ENCODE measurements at regions not wholly inside any gene's neighbourhood (a gene's known extent, or its start where the extent isn't known, plus 50 kb on each side); places are given as distances from the start of the nearest gene placed in this dataset.

DNA sequence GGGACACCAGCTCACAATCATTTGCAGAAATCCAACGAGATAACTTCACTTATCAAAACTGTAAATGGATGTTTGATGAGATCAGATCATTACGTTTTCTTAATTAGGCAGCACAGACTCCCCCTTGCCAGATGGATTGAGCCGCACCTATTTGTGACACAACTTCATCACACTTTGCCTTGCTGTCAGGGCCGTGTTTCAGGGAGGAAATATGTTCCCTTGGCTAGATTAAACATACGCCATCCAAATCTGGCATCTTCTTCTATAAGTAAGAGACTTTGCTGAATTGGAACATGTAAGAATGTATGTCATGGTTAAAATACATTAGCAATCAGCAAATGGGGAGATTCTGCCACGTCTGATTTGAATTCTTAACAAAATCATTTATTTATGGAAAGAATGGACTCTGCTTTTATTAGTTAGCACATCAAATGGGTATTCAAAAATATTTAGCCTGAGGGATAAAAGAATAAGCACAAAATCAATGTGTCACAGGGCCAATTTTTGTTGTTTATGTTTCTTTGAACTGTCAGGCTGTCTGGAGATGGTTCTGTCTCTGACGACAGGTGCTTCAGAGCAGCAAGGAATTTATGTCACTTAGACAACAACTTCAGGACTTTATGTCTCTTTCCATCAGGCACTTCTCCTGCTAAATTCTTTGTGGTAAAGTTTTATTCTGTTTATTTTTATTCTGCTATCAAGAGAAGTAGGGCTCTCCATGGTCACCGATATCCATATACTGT lies 326.1 kb upstream of the NCAM1 start:
- CTCF ChIA-PET = no interaction called here
- peaks cover 24% of the 10 kb centered on the region for H3K9me3 Mint-ChIP-seq
- DNase-seq (ENCODE audit: low spot score) = no peak
- H3K27ac Mint-ChIP-seq = no peak overlapping the region
- H3K36me3 Mint-ChIP-seq = peaks cover 16% of the 10 kb centered on the region
- H3K4me1 Mint-ChIP-seq = peaks cover 31% of the 10 kb centered on the region
- POLR2A ChIA-PET = no interaction called here
- no peak for TF ChIP-seq ELF4 (CRISPR knock-in tag; IDR thresholded peaks at IDR 0.05; ENCODE audit: low read depth)
- no peak for TF ChIP-seq ZNF317 (CRISPR knock-in tag; IDR thresholded peaks at IDR 0.05; ENCODE audit: borderline replicate concordance, low read depth)
- TF ChIP-seq HMGA2 (CRISPR knock-in tag; IDR thresholded peaks at IDR 0.05) = no peak
- TF ChIP-seq, protein P1, sequence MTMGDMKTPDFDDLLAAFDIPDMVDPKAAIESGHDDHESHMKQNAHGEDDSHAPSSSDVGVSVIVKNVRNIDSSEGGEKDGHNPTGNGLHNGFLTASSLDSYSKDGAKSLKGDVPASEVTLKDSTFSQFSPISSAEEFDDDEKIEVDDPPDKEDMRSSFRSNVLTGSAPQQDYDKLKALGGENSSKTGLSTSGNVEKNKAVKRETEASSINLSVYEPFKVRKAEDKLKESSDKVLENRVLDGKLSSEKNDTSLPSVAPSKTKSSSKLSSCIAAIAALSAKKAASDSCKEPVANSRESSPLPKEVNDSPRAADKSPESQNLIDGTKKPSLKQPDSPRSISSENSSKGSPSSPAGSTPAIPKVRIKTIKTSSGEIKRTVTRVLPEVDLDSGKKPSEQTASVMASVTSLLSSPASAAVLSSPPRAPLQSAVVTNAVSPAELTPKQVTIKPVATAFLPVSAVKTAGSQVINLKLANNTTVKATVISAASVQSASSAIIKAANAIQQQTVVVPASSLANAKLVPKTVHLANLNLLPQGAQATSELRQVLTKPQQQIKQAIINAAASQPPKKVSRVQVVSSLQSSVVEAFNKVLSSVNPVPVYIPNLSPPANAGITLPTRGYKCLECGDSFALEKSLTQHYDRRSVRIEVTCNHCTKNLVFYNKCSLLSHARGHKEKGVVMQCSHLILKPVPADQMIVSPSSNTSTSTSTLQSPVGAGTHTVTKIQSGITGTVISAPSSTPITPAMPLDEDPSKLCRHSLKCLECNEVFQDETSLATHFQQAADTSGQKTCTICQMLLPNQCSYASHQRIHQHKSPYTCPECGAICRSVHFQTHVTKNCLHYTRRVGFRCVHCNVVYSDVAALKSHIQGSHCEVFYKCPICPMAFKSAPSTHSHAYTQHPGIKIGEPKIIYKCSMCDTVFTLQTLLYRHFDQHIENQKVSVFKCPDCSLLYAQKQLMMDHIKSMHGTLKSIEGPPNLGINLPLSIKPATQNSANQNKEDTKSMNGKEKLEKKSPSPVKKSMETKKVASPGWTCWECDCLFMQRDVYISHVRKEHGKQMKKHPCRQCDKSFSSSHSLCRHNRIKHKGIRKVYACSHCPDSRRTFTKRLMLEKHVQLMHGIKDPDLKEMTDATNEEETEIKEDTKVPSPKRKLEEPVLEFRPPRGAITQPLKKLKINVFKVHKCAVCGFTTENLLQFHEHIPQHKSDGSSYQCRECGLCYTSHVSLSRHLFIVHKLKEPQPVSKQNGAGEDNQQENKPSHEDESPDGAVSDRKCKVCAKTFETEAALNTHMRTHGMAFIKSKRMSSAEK (CRISPR knock-in tag; IDR thresholded peaks at IDR 0.05; ENCODE audit: borderline replicate concordance) = no peak
- TF ChIP-seq, protein P2, sequence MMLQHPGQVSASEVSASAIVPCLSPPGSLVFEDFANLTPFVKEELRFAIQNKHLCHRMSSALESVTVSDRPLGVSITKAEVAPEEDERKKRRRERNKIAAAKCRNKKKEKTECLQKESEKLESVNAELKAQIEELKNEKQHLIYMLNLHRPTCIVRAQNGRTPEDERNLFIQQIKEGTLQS (CRISPR knock-in tag; conservative IDR thresholded peaks at IDR 0.05) = no peak
- no peak for TF ChIP-seq SP1 (CRISPR knock-in tag; conservative IDR thresholded peaks at IDR 0.05)
- TF ChIP-seq, protein P3, sequence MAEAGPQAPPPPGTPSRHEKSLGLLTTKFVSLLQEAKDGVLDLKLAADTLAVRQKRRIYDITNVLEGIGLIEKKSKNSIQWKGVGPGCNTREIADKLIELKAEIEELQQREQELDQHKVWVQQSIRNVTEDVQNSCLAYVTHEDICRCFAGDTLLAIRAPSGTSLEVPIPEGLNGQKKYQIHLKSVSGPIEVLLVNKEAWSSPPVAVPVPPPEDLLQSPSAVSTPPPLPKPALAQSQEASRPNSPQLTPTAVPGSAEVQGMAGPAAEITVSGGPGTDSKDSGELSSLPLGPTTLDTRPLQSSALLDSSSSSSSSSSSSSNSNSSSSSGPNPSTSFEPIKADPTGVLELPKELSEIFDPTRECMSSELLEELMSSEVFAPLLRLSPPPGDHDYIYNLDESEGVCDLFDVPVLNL (CRISPR knock-in tag; IDR thresholded peaks at IDR 0.05; ENCODE audit: borderline replicate concordance, low read depth) = no peak
- TF ChIP-seq, protein P4, sequence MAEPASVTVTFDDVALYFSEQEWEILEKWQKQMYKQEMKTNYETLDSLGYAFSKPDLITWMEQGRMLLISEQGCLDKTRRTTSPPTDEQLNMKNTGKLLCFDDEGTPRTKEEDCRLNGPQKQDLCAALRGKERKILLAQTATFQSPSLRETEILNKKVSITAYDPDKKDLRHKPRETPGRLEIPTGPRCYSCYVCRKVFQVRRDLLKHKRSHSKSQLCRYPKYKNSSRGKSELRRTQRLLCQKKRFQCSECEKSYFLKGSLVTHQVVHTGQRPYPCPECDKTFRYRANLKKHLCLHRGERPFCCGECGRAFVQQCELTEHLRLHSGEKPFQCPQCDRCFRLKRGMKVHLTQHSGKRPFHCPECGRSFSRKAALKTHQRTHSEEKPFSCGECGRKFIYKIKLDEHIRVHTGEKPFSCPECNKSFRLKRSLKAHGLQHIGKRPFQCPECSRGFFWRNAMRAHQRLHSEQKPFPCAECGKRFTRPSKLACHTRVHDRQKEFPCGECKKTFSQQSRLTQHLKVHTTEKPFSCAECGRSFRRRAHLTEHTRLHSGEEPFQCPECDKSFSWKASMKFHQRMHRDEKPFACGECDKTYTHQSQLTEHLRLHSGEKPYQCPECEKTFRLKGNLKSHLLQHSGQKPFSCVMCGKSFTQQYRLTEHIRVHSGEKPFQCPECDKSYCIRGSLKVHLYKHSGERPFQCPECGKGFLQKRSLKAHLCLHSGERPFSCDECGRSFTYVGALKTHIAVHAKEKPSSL (CRISPR knock-in tag; conservative IDR thresholded peaks at IDR 0.05) = no peak
- ATAC-seq = no peak
- H3K4me3 Mint-ChIP-seq = no peak overlapping the region
- no peaks in the 10 kb centered on the region for H3K27me3 Mint-ChIP-seq (ENCODE audit: low read depth)

DNA sequence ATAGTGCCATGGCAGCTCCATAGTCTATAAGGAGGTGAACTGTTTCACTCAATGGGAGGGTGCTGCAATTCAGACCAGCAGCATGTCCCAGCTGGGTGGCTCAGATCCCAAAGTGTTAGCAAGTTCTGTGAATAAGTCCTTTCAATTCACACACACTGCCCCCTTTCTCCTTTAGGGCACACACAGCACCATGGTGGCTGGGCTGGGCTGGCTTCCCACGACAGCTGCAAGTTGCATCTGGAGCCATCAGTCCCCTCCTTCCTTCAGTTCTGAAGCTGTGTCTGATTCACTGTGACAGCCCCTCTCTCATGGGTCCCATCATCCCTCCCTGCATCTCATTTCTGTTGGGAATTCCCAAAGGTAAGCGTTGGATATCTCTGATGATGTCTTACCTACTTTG lies 324.1 kb upstream of the NCAM1 start:
- peaks cover 31% of the 10 kb centered on the region for H3K4me1 Mint-ChIP-seq
- CTCF ChIA-PET = interaction anchor here (1.2 kb wide), 1 partner anchor 49 kb away, joined by 3 read pairs; no protein-coding TSS in a partner anchor
- H3K4me3 Mint-ChIP-seq = no peak overlapping the region
- H3K36me3 Mint-ChIP-seq = peaks cover 25% of the 10 kb centered on the region
- no peaks in the 10 kb centered on the region for H3K27me3 Mint-ChIP-seq (ENCODE audit: low read depth)
- H3K9me3 Mint-ChIP-seq = peaks cover 42% of the 10 kb centered on the region
- POLR2A ChIA-PET = no interaction called here
- ATAC-seq (no peak), DNase-seq (ENCODE audit: low spot score) (no peak)
- H3K27ac Mint-ChIP-seq = no peak overlapping the region
- TF ChIP-seq FOXK1 (CRISPR knock-in tag; IDR thresholded peaks at IDR 0.05) = no peak
- no peak for TF ChIP-seq CREB1 (CRISPR knock-in tag; IDR thresholded peaks at IDR 0.05)
- no peak for TF ChIP-seq JAZF1 (CRISPR knock-in tag; IDR thresholded peaks at IDR 0.05)
- TF ChIP-seq ZNF232 (CRISPR knock-in tag; IDR thresholded peaks at IDR 0.05) = no peak
- TF ChIP-seq ETV6 (CRISPR knock-in tag; IDR thresholded peaks at IDR 0.05) = no peak
- TF ChIP-seq, protein P5, sequence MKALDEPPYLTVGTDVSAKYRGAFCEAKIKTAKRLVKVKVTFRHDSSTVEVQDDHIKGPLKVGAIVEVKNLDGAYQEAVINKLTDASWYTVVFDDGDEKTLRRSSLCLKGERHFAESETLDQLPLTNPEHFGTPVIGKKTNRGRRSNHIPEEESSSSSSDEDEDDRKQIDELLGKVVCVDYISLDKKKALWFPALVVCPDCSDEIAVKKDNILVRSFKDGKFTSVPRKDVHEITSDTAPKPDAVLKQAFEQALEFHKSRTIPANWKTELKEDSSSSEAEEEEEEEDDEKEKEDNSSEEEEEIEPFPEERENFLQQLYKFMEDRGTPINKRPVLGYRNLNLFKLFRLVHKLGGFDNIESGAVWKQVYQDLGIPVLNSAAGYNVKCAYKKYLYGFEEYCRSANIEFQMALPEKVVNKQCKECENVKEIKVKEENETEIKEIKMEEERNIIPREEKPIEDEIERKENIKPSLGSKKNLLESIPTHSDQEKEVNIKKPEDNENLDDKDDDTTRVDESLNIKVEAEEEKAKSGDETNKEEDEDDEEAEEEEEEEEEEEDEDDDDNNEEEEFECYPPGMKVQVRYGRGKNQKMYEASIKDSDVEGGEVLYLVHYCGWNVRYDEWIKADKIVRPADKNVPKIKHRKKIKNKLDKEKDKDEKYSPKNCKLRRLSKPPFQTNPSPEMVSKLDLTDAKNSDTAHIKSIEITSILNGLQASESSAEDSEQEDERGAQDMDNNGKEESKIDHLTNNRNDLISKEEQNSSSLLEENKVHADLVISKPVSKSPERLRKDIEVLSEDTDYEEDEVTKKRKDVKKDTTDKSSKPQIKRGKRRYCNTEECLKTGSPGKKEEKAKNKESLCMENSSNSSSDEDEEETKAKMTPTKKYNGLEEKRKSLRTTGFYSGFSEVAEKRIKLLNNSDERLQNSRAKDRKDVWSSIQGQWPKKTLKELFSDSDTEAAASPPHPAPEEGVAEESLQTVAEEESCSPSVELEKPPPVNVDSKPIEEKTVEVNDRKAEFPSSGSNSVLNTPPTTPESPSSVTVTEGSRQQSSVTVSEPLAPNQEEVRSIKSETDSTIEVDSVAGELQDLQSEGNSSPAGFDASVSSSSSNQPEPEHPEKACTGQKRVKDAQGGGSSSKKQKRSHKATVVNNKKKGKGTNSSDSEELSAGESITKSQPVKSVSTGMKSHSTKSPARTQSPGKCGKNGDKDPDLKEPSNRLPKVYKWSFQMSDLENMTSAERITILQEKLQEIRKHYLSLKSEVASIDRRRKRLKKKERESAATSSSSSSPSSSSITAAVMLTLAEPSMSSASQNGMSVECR (CRISPR knock-in tag; IDR thresholded peaks at IDR 0.05; ENCODE audit: borderline replicate concordance) = no peak
- TF ChIP-seq, protein P6, sequence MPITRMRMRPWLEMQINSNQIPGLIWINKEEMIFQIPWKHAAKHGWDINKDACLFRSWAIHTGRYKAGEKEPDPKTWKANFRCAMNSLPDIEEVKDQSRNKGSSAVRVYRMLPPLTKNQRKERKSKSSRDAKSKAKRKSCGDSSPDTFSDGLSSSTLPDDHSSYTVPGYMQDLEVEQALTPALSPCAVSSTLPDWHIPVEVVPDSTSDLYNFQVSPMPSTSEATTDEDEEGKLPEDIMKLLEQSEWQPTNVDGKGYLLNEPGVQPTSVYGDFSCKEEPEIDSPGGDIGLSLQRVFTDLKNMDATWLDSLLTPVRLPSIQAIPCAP (CRISPR knock-in tag; IDR thresholded peaks at IDR 0.05) = no peak
- no peak for TF ChIP-seq MYBL2 (CRISPR knock-in tag; IDR thresholded peaks at IDR 0.05)
- TF ChIP-seq, protein P7, sequence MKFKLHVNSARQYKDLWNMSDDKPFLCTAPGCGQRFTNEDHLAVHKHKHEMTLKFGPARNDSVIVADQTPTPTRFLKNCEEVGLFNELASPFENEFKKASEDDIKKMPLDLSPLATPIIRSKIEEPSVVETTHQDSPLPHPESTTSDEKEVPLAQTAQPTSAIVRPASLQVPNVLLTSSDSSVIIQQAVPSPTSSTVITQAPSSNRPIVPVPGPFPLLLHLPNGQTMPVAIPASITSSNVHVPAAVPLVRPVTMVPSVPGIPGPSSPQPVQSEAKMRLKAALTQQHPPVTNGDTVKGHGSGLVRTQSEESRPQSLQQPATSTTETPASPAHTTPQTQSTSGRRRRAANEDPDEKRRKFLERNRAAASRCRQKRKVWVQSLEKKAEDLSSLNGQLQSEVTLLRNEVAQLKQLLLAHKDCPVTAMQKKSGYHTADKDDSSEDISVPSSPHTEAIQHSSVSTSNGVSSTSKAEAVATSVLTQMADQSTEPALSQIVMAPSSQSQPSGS (CRISPR knock-in tag; IDR thresholded peaks at IDR 0.05; ENCODE audit: borderline replicate concordance, low read depth) = no peak
- TF ChIP-seq ZNF396 (CRISPR knock-in tag; IDR thresholded peaks at IDR 0.05; ENCODE audit: borderline replicate concordance) = no peak
- no peak for TF ChIP-seq FOXJ3 (CRISPR knock-in tag; IDR thresholded peaks at IDR 0.05; ENCODE audit: borderline replicate concordance)
- no peak for TF ChIP-seq GRHL2 (CRISPR knock-in tag; IDR thresholded peaks at IDR 0.05; ENCODE audit: insufficient replicate concordance, severe bottlenecking)

Measured in WTC11 (cell line).